Panc1 (cell line): ENCODE measurements at regions not wholly inside any gene's neighbourhood (a gene's known extent, or its start where the extent isn't known, plus 50 kb on each side); places are given as distances from the start of the nearest gene placed in this dataset.

Experiments used
- ATAC-seq: fragments of 200-7000 bp; cut with Tn5 transposase; 2 replicates; pipeline ENCODE4 v1.9.1; 2020; ENCODE audit warnings: mild to moderate bottlenecking, moderate library complexity
- BruUV-seq: library from RNA; stranded (reverse); fragments of 400-500 nt; replicated peaks from 2 replicates; lab custom pipeline; 2021; lab: Mats Ljungman, UMichigan
- CTCF ChIA-PET: fragments of 300-600 bp; sonication (Branson Sonifier 250); formaldehyde crosslinking; loops from one replicate; lab custom pipeline; 2022; ENCODE audit warnings: antibody characterized with exemption; lab: Charles Lee
- POLR2A ChIA-PET: fragments of 300-600 bp; sonication (Branson Sonifier 250); formaldehyde crosslinking; loops from one replicate; lab custom pipeline; 2022; ENCODE audit warnings: antibody characterized with exemption; lab: Charles Lee
- DNase-seq: peaks from one replicate; pipeline ENCODE4 v3.0.0-alpha.2; 2010; ENCODE audit warnings: low read depth, low spot score
- H3K27ac ChIP-seq: 2 replicates; pipeline ENCODE4 v1.5.1; 2011; ENCODE audit warnings: mild to moderate bottlenecking, low read length, inconsistent platforms
- H3K27me3 ChIP-seq: fragments of 200-500 bp; sonication (Bioruptor generic); 2 replicates; pipeline ENCODE4 v1.6.0; 2014; ENCODE audit warnings: low read length, inconsistent platforms; ENCODE audit not compliant: control insufficient read depth, insufficient read depth
- H3K36me3 ChIP-seq: fragments of 200-500 bp; sonication (Bioruptor generic); 2 replicates; pipeline ENCODE4 v1.5.1; 2014; ENCODE audit warnings: inconsistent platforms, mild to moderate bottlenecking, low read length, moderate library complexity; ENCODE audit not compliant: control insufficient read depth, insufficient read depth
- H3K4me1 ChIP-seq: 2 replicates; pipeline ENCODE4 v1.5.1; 2011; ENCODE audit warnings: inconsistent platforms, mild to moderate bottlenecking, low read length, moderate library complexity; ENCODE audit not compliant: control insufficient read depth, insufficient read depth
- H3K4me3 ChIP-seq, 2 experiments: 2 replicates each; pipeline ENCODE4 v1.5.1; 2011 to 2012; ENCODE audit warnings: low read depth in 2 of 2, low read length in 2 of 2, mild to moderate bottlenecking in 2 of 2, inconsistent platforms in 1 of 2, moderate library complexity in 1 of 2
- H3K9me3 ChIP-seq: fragments of 200-500 bp; sonication (Bioruptor generic); 2 replicates; pipeline ENCODE4 v1.5.1; 2014; ENCODE audit warnings: low read depth, mild to moderate bottlenecking, inconsistent platforms, low read length, moderate library complexity; ENCODE audit not compliant: control insufficient read depth, insufficient read depth
- CTCF ChIP-seq: fragments of 450-650 bp; IDR thresholded peaks from 2 replicates; pipeline ENCODE4 v1.5.1; 2017; ENCODE audit warnings: mild to moderate bottlenecking
- POLR2AphosphoS5 ChIP-seq: IDR thresholded peaks from 2 replicates; pipeline ENCODE4 v1.6.1; 2012; ENCODE audit warnings: mild to moderate bottlenecking, low read depth, low read length, moderate library complexity
- REST ChIP-seq, 2 experiments: IDR thresholded peaks; 2 replicates each; pipeline ENCODE4 v1.6.1; 2011 to 2012; ENCODE audit warnings: low read depth in 2 of 2, control low read depth in 1 of 2, low read length in 1 of 2, mild to moderate bottlenecking in 1 of 2, moderate library complexity in 1 of 2; ENCODE audit not compliant: insufficient read depth in 1 of 2
- SIN3A ChIP-seq: IDR thresholded peaks from 2 replicates; pipeline ENCODE4 v1.6.1; 2012; ENCODE audit warnings: low read depth, mild to moderate bottlenecking, low read length, moderate library complexity, borderline replicate concordance; ENCODE audit not compliant: insufficient read depth
- TCF7L2 ChIP-seq: IDR thresholded peaks from 2 replicates; pipeline ENCODE4 v1.6.1; 2011; ENCODE audit warnings: mild to moderate bottlenecking, low read depth, low read length, inconsistent platforms
- in situ Hi-C: cut with HindIII; loops from 2 replicates; pipeline ENCODE4 v1.10.0; 2016; ENCODE audit warnings: low sequenced_read_pairs, low pct_unique_long_range_greater_than_20kb
- intact Hi-C: fragments of 100-400 bp; cut with micrococcal nuclease; formaldehyde crosslinking; loops from one replicate; pipeline ENCODE4 v1.10.0; 2022; ENCODE audit not compliant: unreplicated experiment

- CTCF ChIA-PET = no interaction called here
- no TSS peak for BruUV-seq
- no peak overlapping the region for H3K4me3 ChIP-seq
- H3K36me3 ChIP-seq = no peaks in the 10 kb centered on the region
- in situ Hi-C loops = no loop called here
- ATAC-seq (no peak), DNase-seq (no peak)
- H3K27me3 ChIP-seq = no peaks in the 10 kb centered on the region
- TF ChIP-seq TCF7L2 = no peak
- no peak for TF ChIP-seq CTCF
- no peak for TF ChIP-seq SIN3A
- TF ChIP-seq POLR2AphosphoS5 = no peak
- TF ChIP-seq REST (IDR thresholded peaks at IDR 0.05; ENCODE audit: insufficient read depth in 1 of 2, low read depth in 2 of 2, low read length in 1 of 2) = no peak
- POLR2A ChIA-PET = no interaction called here
- no peak overlapping the region for H3K27ac ChIP-seq
- H3K9me3 ChIP-seq = no peaks in the 10 kb centered on the region
- H3K4me1 ChIP-seq = no peaks in the 10 kb centered on the region
- intact Hi-C loops = no loop called here
Observed at GRCh38 chr12:46884362-46884761, 58.6 kb upstream of the SLC38A4 start.

GRCh38 chr12:46886541-46887041 lies 60.8 kb upstream of the SLC38A4 start:
- H3K4me1 ChIP-seq = no peaks in the 10 kb centered on the region
- H3K4me3 ChIP-seq = no peak overlapping the region
- no peak overlapping the region for H3K27ac ChIP-seq
- POLR2A ChIA-PET = no interaction called here
- no peaks in the 10 kb centered on the region for H3K9me3 ChIP-seq
- H3K36me3 ChIP-seq = no peaks in the 10 kb centered on the region
- BruUV-seq = no TSS peak
- no peak for TF ChIP-seq POLR2AphosphoS5
- no peak for TF ChIP-seq SIN3A
- no peak for TF ChIP-seq CTCF
- TF ChIP-seq TCF7L2 = no peak
- TF ChIP-seq REST (IDR thresholded peaks at IDR 0.05; ENCODE audit: insufficient read depth in 1 of 2, low read depth in 2 of 2, low read length in 1 of 2) = no peak
- intact Hi-C loops = no loop called here
- H3K27me3 ChIP-seq = no peaks in the 10 kb centered on the region
- CTCF ChIA-PET = no interaction called here
- DNase-seq (no peak), ATAC-seq (no peak)
- in situ Hi-C loops = no loop called here
